ENCODE measurements at regions not wholly inside any gene's neighbourhood (a gene's known extent, or its start where the extent isn't known, plus 50 kb on each side); places are given as distances from the start of the nearest gene placed in this dataset.

- no TSS peak for BruUV-seq (replicated peaks)
- ChIA-PET POLR2A (no interaction called here), CTCF (no interaction called here)
- H3K27ac ChIP-seq (ENCODE audit: low read length), result no peak overlapping the region
- no peaks in the 10 kb centered on the region for H3K36me3 ChIP-seq (ENCODE audit: control insufficient read depth, insufficient read depth, low read length)
- TF ChIP-seq REST (IDR thresholded peaks at IDR 0.05; ENCODE audit: insufficient read depth in 1 of 2, low read depth in 2 of 2, low read length in 1 of 2), result no peak
- TF ChIP-seq SIN3A (IDR thresholded peaks at IDR 0.05; ENCODE audit: borderline replicate concordance, insufficient read depth, low read depth, low read length), result no peak
- no peak for TF ChIP-seq CTCF (IDR thresholded peaks at IDR 0.05)
- no peak for TF ChIP-seq POLR2AphosphoS5 (IDR thresholded peaks at IDR 0.05; ENCODE audit: low read depth, low read length)
- no peak for TF ChIP-seq TCF7L2 (IDR thresholded peaks at IDR 0.05; ENCODE audit: low read depth, low read length)
- in situ Hi-C loops (cut with HindIII; ENCODE audit: low pct_unique_long_range_greater_than_20kb, low sequenced_read_pairs) (no loop called here), intact Hi-C loops (cut with micrococcal nuclease; ENCODE audit: unreplicated experiment) (no loop called here)
- H3K4me3 ChIP-seq (ENCODE audit: low read depth in 2 of 2, low read length in 2 of 2), result no peak overlapping the region
- H3K9me3 ChIP-seq (ENCODE audit: control insufficient read depth, insufficient read depth, low read depth, low read length), result no peaks in the 10 kb centered on the region
- DNase-seq (ENCODE audit: low read depth, low spot score) (no peak), ATAC-seq (no peak)
- H3K4me1 ChIP-seq (ENCODE audit: control insufficient read depth, insufficient read depth, low read length), result no peaks in the 10 kb centered on the region
- H3K27me3 ChIP-seq (ENCODE audit: control insufficient read depth, insufficient read depth, low read length), result no peaks in the 10 kb centered on the region
Measured at GRCh38 chr11:15671216-15671615, 556.5 kb downstream of the INSC start.

DNA sequence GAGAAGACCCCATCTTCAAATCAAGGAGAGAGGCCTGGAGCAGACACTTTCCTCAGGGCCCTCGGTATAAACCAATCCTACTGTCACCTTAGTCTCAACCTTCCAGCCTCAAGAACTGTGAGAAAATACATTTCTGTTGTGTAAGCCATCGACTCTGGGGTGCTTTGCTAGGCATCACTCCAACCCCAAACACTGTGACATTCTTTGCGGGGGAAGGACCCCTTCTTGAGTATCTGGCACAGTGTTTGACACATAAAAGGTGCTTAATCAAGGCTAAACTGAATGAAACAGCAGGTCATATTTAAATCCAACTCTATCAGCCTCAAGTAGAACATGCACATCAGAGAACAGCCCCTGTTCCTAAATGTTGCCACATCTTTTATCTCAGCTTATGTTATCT, 558.1 kb downstream of the INSC start:
- ChIA-PET CTCF (no interaction called here), POLR2A (no interaction called here)
- DNase-seq (ENCODE audit: low read depth, low spot score) (no peak), ATAC-seq (no peak)
- BruUV-seq (replicated peaks), result no TSS peak
- Histone ChIP-seq H3K27me3 (ENCODE audit: control insufficient read depth, insufficient read depth, low read length) (no peaks in the 10 kb centered on the region), H3K9me3 (ENCODE audit: control insufficient read depth, insufficient read depth, low read depth, low read length) (no peaks in the 10 kb centered on the region), H3K4me1 (ENCODE audit: control insufficient read depth, insufficient read depth, low read length) (no peaks in the 10 kb centered on the region), H3K4me3 (ENCODE audit: low read depth in 2 of 2, low read length in 2 of 2) (no peak overlapping the region), H3K27ac (ENCODE audit: low read length) (no peak overlapping the region), H3K36me3 (ENCODE audit: control insufficient read depth, insufficient read depth, low read length) (no peaks in the 10 kb centered on the region)
- in situ Hi-C loops (cut with HindIII; ENCODE audit: low pct_unique_long_range_greater_than_20kb, low sequenced_read_pairs), result no loop called here
- intact Hi-C loops (cut with micrococcal nuclease; ENCODE audit: unreplicated experiment), result no loop called here
- no peak for TF ChIP-seq POLR2AphosphoS5 (IDR thresholded peaks at IDR 0.05; ENCODE audit: low read depth, low read length)
- TF ChIP-seq SIN3A (IDR thresholded peaks at IDR 0.05; ENCODE audit: borderline replicate concordance, insufficient read depth, low read depth, low read length), result no peak
- TF ChIP-seq CTCF (IDR thresholded peaks at IDR 0.05), result no peak
- TF ChIP-seq TCF7L2 (IDR thresholded peaks at IDR 0.05; ENCODE audit: low read depth, low read length), result no peak
- no peak for TF ChIP-seq REST (IDR thresholded peaks at IDR 0.05; ENCODE audit: insufficient read depth in 1 of 2, low read depth in 2 of 2, low read length in 1 of 2)

Data from Panc1 (cell line).